IMR-90 (cell line): ENCODE measurements at regions not wholly inside any gene's neighbourhood (a gene's known extent, or its start where the extent isn't known, plus 50 kb on each side); places are given as distances from the start of the nearest gene placed in this dataset.
A peak's percentile ranks its signal among the peaks of the same experiment; 100 is the strongest.

Source experiments
- ATAC-seq: fragments of 200-7000 bp; cut with Tn5 transposase; 2 replicates; pipeline ENCODE4 v1.9.1; 2020; ENCODE audit warnings: low read depth, mild to moderate bottlenecking, moderate library complexity
- BruUV-seq: library from RNA; stranded (reverse); fragments of 400-500 nt; replicated peaks from 2 replicates; lab custom pipeline; 2021; lab: Mats Ljungman, UMichigan
- CTCF ChIA-PET: fragments of 300-600 bp; formaldehyde crosslinking; extraction: SDS; loops from one replicate; lab custom pipeline; 2021; ENCODE audit warnings: antibody characterized with exemption; lab: Yijun Ruan, JAX
- POLR2A ChIA-PET: fragments of 300-600 bp; sonication (Branson Sonifier 250); formaldehyde crosslinking; loops from one replicate; lab custom pipeline; 2022; ENCODE audit warnings: antibody characterized with exemption; ENCODE audit not compliant: unreplicated experiment; lab: Charles Lee
- DNase-seq: peaks from one replicate; pipeline ENCODE4 v3.0.0; 2013
- H2AFZ ChIP-seq: replicated peaks from 2 replicates; pipeline ENCODE3; 2013; ENCODE audit warnings: low read length, mild to moderate bottlenecking; ENCODE audit not compliant: poor library complexity
- H2AK5ac ChIP-seq: 2 replicates; pipeline ENCODE4 v1.6.1; 2013; ENCODE audit warnings: low read depth, low read length, inconsistent platforms
- H2AK9ac ChIP-seq: replicated peaks from 2 replicates; pipeline ENCODE3; 2013; ENCODE audit warnings: mild to moderate bottlenecking, low read depth, low read length, moderate library complexity; ENCODE audit not compliant: poor library complexity
- H2BK120ac ChIP-seq: 2 replicates; pipeline ENCODE4 v1.6.1; 2013; ENCODE audit warnings: low read depth, low read length, inconsistent platforms
- H2BK15ac ChIP-seq: 3 replicates; pipeline ENCODE4 v1.6.1; 2013; ENCODE audit warnings: low read depth, low read length, inconsistent platforms
- H2BK20ac ChIP-seq: 2 replicates; pipeline ENCODE4 v1.6.1; 2013; ENCODE audit warnings: low read depth, mild to moderate bottlenecking, inconsistent platforms, low read length, moderate library complexity
- H2BK5ac ChIP-seq: 2 replicates; pipeline ENCODE4 v1.6.1; 2013; ENCODE audit warnings: mild to moderate bottlenecking, low read depth, low read length, inconsistent platforms; ENCODE audit not compliant: poor library complexity, severe bottlenecking
- H3K14ac ChIP-seq: replicated peaks from 2 replicates; pipeline ENCODE4 v1.6.1; 2013; ENCODE audit warnings: low read depth, low read length, inconsistent platforms
- H3K18ac ChIP-seq: 2 replicates; pipeline ENCODE4 v1.6.1; 2013; ENCODE audit warnings: low read depth, low read length, control low read depth
- H3K23ac ChIP-seq: 2 replicates; pipeline ENCODE4 v1.6.1; 2013; ENCODE audit warnings: low read depth, low read length, inconsistent platforms
- H3K27ac ChIP-seq: 2 replicates; pipeline ENCODE4 v1.5.1; 2013; ENCODE audit warnings: mild to moderate bottlenecking, control low read depth, low read length; ENCODE audit not compliant: insufficient read depth
- H3K27me3 ChIP-seq: 2 replicates; pipeline ENCODE4 v1.6.1; 2013; ENCODE audit warnings: low read length; ENCODE audit not compliant: control insufficient read depth, insufficient read depth
- H3K36me3 ChIP-seq: 2 replicates; pipeline ENCODE4 v1.6.1; 2013; ENCODE audit warnings: low read length, mixed read lengths; ENCODE audit not compliant: control insufficient read depth, insufficient read depth
- H3K4ac ChIP-seq: 2 replicates; pipeline ENCODE4 v1.6.1; 2013; ENCODE audit warnings: low read depth, low read length, inconsistent platforms
- H3K4me1 ChIP-seq: 2 replicates; pipeline ENCODE4 v1.6.1; 2013; ENCODE audit warnings: low read length, mixed read lengths; ENCODE audit not compliant: control insufficient read depth, insufficient read depth
- H3K4me2 ChIP-seq: 2 replicates; pipeline ENCODE4 v1.6.1; 2013; ENCODE audit warnings: low read depth, mild to moderate bottlenecking, control low read depth, low read length, moderate library complexity
- H3K4me3 ChIP-seq: 2 replicates; pipeline ENCODE4 v1.5.1; 2013; ENCODE audit warnings: low read depth, mild to moderate bottlenecking, control low read depth, low read length, moderate library complexity; ENCODE audit not compliant: insufficient read depth
- H3K56ac ChIP-seq: 2 replicates; pipeline ENCODE4 v1.6.1; 2013; ENCODE audit warnings: low read length, inconsistent platforms; ENCODE audit not compliant: insufficient read depth; ENCODE audit errors: extremely low read depth
- H3K79me1 ChIP-seq, 2 experiments: 2 replicates each; pipeline ENCODE4 v1.6.1; 2013; ENCODE audit warnings: low read length in 2 of 2, inconsistent platforms in 1 of 2, low read depth in 1 of 2
- H3K9ac ChIP-seq: 2 replicates; pipeline ENCODE4 v1.6.1; 2013; ENCODE audit warnings: low read depth, low read length, control low read depth
- H3K9me1 ChIP-seq: 2 replicates; pipeline ENCODE4 v1.6.1; 2013; ENCODE audit warnings: low read length, inconsistent platforms; ENCODE audit not compliant: insufficient read depth
- H3K9me3 ChIP-seq: 2 replicates; pipeline ENCODE4 v1.6.1; 2013; ENCODE audit warnings: low read length; ENCODE audit not compliant: control insufficient read depth, insufficient read depth
- H4K20me1 ChIP-seq: 2 replicates; pipeline ENCODE4 v1.6.1; 2013; ENCODE audit warnings: low read length, inconsistent platforms; ENCODE audit not compliant: insufficient read depth
- H4K5ac ChIP-seq: 2 replicates; pipeline ENCODE4 v1.6.1; 2013; ENCODE audit warnings: mild to moderate bottlenecking, low read depth, low read length, control low read depth
- H4K8ac ChIP-seq, 2 experiments: 2 replicates each; pipeline ENCODE4 v1.6.1; 2013; ENCODE audit warnings: low read depth in 2 of 2, low read length in 2 of 2, control low read depth in 1 of 2, inconsistent platforms in 1 of 2
- H4K91ac ChIP-seq: 2 replicates; pipeline ENCODE4 v1.6.1; 2013; ENCODE audit warnings: low read depth, low read length, inconsistent platforms; ENCODE audit not compliant: insufficient read depth
- BHLHE40 ChIP-seq: fragments of 150-350 bp; IDR thresholded peaks from 2 replicates; pipeline ENCODE4 v1.6.1; 2016; ENCODE audit warnings: mild to moderate bottlenecking, low read depth, low read length
- CEBPB ChIP-seq: IDR thresholded peaks from 2 replicates; pipeline ENCODE4 v1.6.1; 2012; ENCODE audit warnings: low read depth, low read length, improper control_type of control experiment
- CHD1 ChIP-seq: IDR thresholded peaks from 2 replicates; pipeline ENCODE4 v1.6.1; 2012; ENCODE audit warnings: low read depth, low read length, improper control_type of control experiment
- CTCF ChIP-seq: conservative IDR thresholded peaks from 2 replicates; pipeline ENCODE4 v1.5.1; 2012; ENCODE audit warnings: mild to moderate bottlenecking, low read depth, low read length, improper control_type of control experiment
- FOS ChIP-seq: fragments of 150-350 bp; IDR thresholded peaks from 2 replicates; pipeline ENCODE4 v1.6.1; 2016; ENCODE audit warnings: low read depth, low read length
- MAFK ChIP-seq: IDR thresholded peaks from 2 replicates; pipeline ENCODE4 v1.6.1; 2012; ENCODE audit warnings: low read depth, low read length, improper control_type of control experiment
- MAZ ChIP-seq: IDR thresholded peaks from 2 replicates; pipeline ENCODE4 v1.6.1; 2012; ENCODE audit warnings: low read depth, mild to moderate bottlenecking, low read length, improper control_type of control experiment, moderate library complexity, borderline replicate concordance
- NFE2L2 ChIP-seq: fragments of 150-350 bp; IDR thresholded peaks from 2 replicates; pipeline ENCODE4 v1.6.1; 2016; ENCODE audit warnings: low read depth, mild to moderate bottlenecking, low read length
- POLR2A ChIP-seq: IDR thresholded peaks from 2 replicates; pipeline ENCODE4 v1.6.1; 2012; ENCODE audit warnings: mild to moderate bottlenecking, low read depth, low read length
- RAD21 ChIP-seq: IDR thresholded peaks from 2 replicates; pipeline ENCODE4 v1.6.1; 2012; ENCODE audit warnings: low read length, improper control_type of control experiment
- WGBS, 2 experiments: methylation state at CpG; one replicate each; pipeline versions ENCODE4 v1.1.5 to v1.1.7; 2013; ENCODE audit warnings: missing lambda C conversion rate in 2 of 2; ENCODE audit not compliant: insufficient read length in 1 of 2; ENCODE audit errors: extremely low coverage in 2 of 2; 5-methylcytosine and 5-hydroxymethylcytosine counted together
- dilution Hi-C: fragments of 300-500 bp; cut with HindIII; formaldehyde crosslinking; loops from one replicate; pipeline ENCODE4 v1.14.3; 2018; ENCODE audit warnings: low sequenced_read_pairs; ENCODE audit not compliant: unreplicated experiment
- in situ Hi-C: fragments of 300-500 bp; cut with MboI; formaldehyde crosslinking; loops from 3 replicates; pipeline ENCODE4 v1.14.3; 2019; ENCODE audit warnings: low sequenced_read_pairs, inconsistent platforms, mixed read lengths
- intact Hi-C: fragments of 100-400 bp; cut with micrococcal nuclease; formaldehyde crosslinking; loops from 2 replicates; pipeline ENCODE4 v1.10.0; 2022

GRCh38 chr10:110399106-110399964, 94.6 kb upstream of the SMNDC1 start:
- Histone ChIP-seq H2AFZ (peak overlapping the region; percentile 56), H3K14ac (peak overlapping the region; percentile 94), H2AK9ac (peak overlapping the region; percentile 86), H3K4me1 (peaks cover 23% of the 10 kb centered on the region), H2AK5ac (peak overlapping the region; percentile 98), H4K5ac (peak overlapping the region; percentile 52), H3K23ac (peak overlapping the region; percentile 90), H3K4ac (peak overlapping the region; percentile 98), H3K56ac (peak overlapping the region; percentile 65), H4K20me1 (no peaks in the 10 kb centered on the region), H3K9me3 (no peaks in the 10 kb centered on the region), H2BK120ac (peak overlapping the region; percentile 93), H3K18ac (peak overlapping the region; percentile 53; the same call in 1 of the 2 replicates), H2BK15ac (peak overlapping the region; percentile 86; the same call in 2 of the 3 replicates), H3K4me2 (peak overlapping the region; percentile 66), H3K4me3 (no peak overlapping the region), H3K36me3 (no peaks in the 10 kb centered on the region), H2BK20ac (peak overlapping the region; percentile 99), H3K9ac (peak overlapping the region; percentile 12; the same call in 1 of the 2 replicates), H2BK5ac (peak overlapping the region; percentile 95), H3K79me1 (peaks cover 0 to 8% of the 10 kb centered on the region in 2 experiments; a peak in 2 of 4 replicates), H3K27ac (peak overlapping the region; percentile 70), H3K9me1 (peaks cover 30% of the 10 kb centered on the region), H4K8ac (peak overlapping the region; percentile 50 to 82), H3K27me3 (no peaks in the 10 kb centered on the region), H4K91ac (peak overlapping the region; percentile 83)
- in situ Hi-C loops (no loop called here), dilution Hi-C loops (no loop called here), intact Hi-C loops (loop anchor here (1.0 to 2.0 kb wide), 2 partner anchors 27 to 89 kb away; no protein-coding TSS in a partner anchor)
- TF ChIP-seq RAD21 (0 out of 2 replicates have a peak, but pooled peaks have one; percentile 14), CTCF (no peak), POLR2A (peak; percentile 80; the same call in 1 of the 2 replicates), BHLHE40 (peak; percentile 95), MAZ (peak; percentile 18; the same call in 1 of the 2 replicates), MAFK (peak; percentile 42), FOS (peak; percentile 78), CEBPB (peak; percentile 91), CHD1 (no peak), NFE2L2 (no peak)
- ChIA-PET CTCF (interaction anchor here (1.4 kb wide), 1 partner anchor 45 kb away, joined by 5 read pairs; no protein-coding TSS in a partner anchor), POLR2A (no interaction called here)
- ATAC-seq (peak; percentile 59), DNase-seq (peak; percentile 99)
- no TSS peak for BruUV-seq
- WGBS, 2 experiments, result 17% methylated on average over 2 of the region's 9 CpGs; no CpG with 5 or more reads in 1 of the 2 experiments
